ENCODE measurements at regions not wholly inside any gene's neighbourhood (a gene's known extent, or its start where the extent isn't known, plus 50 kb on each side); places are given as distances from the start of the nearest gene placed in this dataset.

DNA sequence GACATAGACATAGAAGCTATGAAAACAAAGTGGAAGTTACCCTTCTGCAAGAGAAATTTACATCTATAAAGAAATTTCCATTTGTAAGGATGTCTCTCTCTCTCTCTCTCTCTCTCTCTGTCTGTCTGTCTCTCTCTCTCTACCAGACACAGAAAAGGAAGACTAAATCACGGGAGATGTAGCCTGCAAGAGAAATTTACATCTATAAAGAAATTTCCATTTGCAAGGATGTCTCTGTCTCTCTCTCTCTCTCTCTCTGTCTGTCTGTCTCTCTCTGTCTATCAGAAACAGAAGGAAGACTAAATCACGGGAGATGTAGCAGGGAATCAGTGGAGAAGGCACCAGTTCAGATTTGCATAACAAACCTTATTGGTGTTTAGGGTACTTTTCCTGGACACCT, 65.6 kb upstream of the CTSO start:
- H3K4me3 ChIP-seq (replicated peaks in 1 of 2; ENCODE audit: low read depth in 2 of 2, low read length in 2 of 2) = no peak overlapping the region
- TF ChIP-seq, protein P1, sequence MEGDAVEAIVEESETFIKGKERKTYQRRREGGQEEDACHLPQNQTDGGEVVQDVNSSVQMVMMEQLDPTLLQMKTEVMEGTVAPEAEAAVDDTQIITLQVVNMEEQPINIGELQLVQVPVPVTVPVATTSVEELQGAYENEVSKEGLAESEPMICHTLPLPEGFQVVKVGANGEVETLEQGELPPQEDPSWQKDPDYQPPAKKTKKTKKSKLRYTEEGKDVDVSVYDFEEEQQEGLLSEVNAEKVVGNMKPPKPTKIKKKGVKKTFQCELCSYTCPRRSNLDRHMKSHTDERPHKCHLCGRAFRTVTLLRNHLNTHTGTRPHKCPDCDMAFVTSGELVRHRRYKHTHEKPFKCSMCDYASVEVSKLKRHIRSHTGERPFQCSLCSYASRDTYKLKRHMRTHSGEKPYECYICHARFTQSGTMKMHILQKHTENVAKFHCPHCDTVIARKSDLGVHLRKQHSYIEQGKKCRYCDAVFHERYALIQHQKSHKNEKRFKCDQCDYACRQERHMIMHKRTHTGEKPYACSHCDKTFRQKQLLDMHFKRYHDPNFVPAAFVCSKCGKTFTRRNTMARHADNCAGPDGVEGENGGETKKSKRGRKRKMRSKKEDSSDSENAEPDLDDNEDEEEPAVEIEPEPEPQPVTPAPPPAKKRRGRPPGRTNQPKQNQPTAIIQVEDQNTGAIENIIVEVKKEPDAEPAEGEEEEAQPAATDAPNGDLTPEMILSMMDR (IDR thresholded peaks at IDR 0.05; ENCODE audit: low read depth, low read length) = no peak
- no peak for DNase-seq (ENCODE audit: low read depth in 2 of 2)

DNA sequence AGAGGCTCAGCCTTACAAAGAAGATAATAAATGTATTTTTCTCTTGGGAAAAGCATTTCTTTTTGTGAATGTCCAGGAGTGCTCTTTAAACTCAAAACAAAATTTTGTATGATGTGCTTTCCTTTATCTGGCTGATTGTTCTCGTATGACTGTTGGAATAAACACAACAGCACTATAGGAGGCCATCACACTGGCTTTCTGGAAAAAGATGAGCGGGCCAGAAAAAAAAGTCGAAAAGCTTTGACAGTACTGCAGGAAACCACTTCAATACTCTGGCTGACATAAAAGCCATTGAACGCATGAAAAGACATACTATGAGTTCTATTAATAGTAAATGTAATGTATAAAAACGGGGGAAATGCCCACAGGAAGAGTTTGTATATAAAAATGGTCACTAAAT, 64.7 kb upstream of the CTSO start:
- DNase-seq (ENCODE audit: low read depth in 2 of 2) = no peak
- H3K4me3 ChIP-seq (replicated peaks in 1 of 2; ENCODE audit: low read depth in 2 of 2, low read length in 2 of 2) = no peak overlapping the region
- TF ChIP-seq, protein P1 (IDR thresholded peaks at IDR 0.05; ENCODE audit: low read depth, low read length) = no peak

DNA sequence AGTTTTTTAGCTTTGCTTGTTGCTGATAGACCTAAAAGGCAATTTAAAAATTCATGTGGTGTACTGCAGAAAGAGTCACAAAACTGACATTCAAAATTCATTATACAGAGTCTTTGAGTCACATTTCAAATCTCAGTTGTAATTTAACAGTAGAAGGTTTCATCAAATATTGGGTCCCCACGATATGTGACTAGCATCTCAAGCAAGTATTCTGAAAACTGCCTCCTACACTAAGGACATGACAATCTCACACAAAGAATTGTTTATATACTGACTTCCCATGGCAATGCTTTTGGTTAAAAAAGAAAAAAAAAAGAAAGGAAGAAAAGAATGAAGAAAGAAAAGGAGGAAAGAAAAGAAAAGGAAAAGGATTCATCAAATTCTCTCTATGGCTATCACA, 62.1 kb upstream of the CTSO start:
- TF ChIP-seq, protein P1 (IDR thresholded peaks at IDR 0.05; ENCODE audit: low read depth, low read length) = no peak
- no peak for DNase-seq (ENCODE audit: low read depth in 2 of 2)
- H3K4me3 ChIP-seq (replicated peaks in 1 of 2; ENCODE audit: low read depth in 2 of 2, low read length in 2 of 2) = no peak overlapping the region

DNA sequence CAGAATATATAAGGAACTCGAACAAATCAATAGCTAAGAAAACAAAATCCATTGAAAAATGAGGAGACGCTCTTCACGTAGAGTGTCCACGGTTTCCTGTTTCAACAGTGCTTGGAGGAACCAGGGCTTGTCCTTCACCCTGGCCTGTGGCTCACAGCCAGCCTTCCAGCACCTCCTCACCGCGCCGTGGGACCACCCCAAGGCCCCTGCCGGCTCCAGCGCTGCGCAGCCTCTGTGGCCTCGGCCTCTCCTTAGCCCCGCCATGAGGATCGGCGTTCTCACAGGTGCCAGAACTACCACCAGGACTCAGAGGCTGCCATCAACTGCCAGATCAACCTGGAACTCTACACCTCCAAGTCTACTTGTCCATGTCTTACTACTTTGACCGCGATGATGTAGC, 52.5 kb upstream of the CTSO start:
- TF ChIP-seq, protein P1 (IDR thresholded peaks at IDR 0.05; ENCODE audit: low read depth, low read length) = no peak
- DNase-seq (ENCODE audit: low read depth in 2 of 2) = no peak
- H3K4me3 ChIP-seq (replicated peaks in 1 of 2; ENCODE audit: low read depth in 2 of 2, low read length in 2 of 2) = no peak overlapping the region
